Panc1 (cell line): ENCODE measurements at regions not wholly inside any gene's neighbourhood (a gene's known extent, or its start where the extent isn't known, plus 50 kb on each side); places are given as distances from the start of the nearest gene placed in this dataset.

Experiments used
- CTCF ChIP-seq: fragments of 450-650 bp; IDR thresholded peaks from 2 replicates; pipeline ENCODE4 v1.5.1; 2017; ENCODE audit warnings: mild to moderate bottlenecking
- POLR2AphosphoS5 ChIP-seq: IDR thresholded peaks from 2 replicates; pipeline ENCODE4 v1.6.1; 2012; ENCODE audit warnings: mild to moderate bottlenecking, low read depth, low read length, moderate library complexity
- REST ChIP-seq, 2 experiments: IDR thresholded peaks; 2 replicates each; pipeline ENCODE4 v1.6.1; 2011 to 2012; ENCODE audit warnings: low read depth in 2 of 2, control low read depth in 1 of 2, low read length in 1 of 2, mild to moderate bottlenecking in 1 of 2, moderate library complexity in 1 of 2; ENCODE audit not compliant: insufficient read depth in 1 of 2
- TCF7L2 ChIP-seq: IDR thresholded peaks from 2 replicates; pipeline ENCODE4 v1.6.1; 2011; ENCODE audit warnings: mild to moderate bottlenecking, low read depth, low read length, inconsistent platforms

GRCh38 chr12:14262771-14263511 lies 102.5 kb upstream of the ATF7IP start:
- no peak for TF ChIP-seq CTCF
- no peak for TF ChIP-seq POLR2AphosphoS5
- no peak for TF ChIP-seq REST (IDR thresholded peaks at IDR 0.05; ENCODE audit: insufficient read depth in 1 of 2, low read depth in 2 of 2, low read length in 1 of 2)
- TF ChIP-seq TCF7L2 = no peak
